GM21360 (cell line): ENCODE measurements at regions not wholly inside any gene's neighbourhood (a gene's known extent, or its start where the extent isn't known, plus 50 kb on each side); places are given as distances from the start of the nearest gene placed in this dataset.

Experiments used
- ATAC-seq: cut with Tn5 transposase; IDR thresholded peaks from one replicate; pipeline ENCODE4 v1.9.1; 2021; ENCODE audit warnings: mild to moderate bottlenecking, moderate library complexity; ENCODE audit not compliant: unreplicated experiment

DNA sequence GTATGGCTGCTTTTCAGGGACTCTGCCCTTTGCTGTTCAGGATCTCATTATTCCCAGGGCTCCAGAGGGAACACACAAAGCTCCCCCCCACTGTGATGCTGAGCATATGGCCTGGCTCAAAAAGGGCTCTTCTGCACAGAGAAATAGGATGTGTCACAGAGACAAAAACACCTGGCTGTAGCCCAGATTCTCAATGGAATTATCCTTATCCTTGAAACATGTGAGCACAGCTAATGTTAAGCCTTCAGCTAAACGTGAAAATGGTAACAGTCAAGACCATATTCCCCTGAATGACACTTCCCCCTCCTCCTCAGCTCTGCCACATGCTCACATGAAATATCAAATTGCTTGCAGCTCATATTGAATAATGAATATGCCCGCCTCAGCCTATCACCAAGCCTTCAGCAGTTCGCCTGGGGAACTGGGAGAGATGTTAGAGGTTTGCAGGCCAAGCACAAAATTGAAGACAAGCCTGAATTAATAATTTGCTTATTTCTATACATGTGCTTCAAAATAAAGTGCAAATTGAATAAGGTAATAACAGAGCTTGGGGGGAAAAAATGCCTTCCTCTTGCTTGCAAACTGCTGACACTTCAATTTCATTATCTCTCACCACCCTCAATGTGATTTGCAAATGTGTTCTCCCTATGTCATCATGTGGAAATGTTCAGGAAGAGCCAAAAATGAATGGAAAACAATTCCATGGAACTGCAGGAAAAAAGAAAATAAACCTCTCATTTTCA lies 181.0 kb upstream of the HNRNPA3 start:
- no peak for ATAC-seq

DNA sequence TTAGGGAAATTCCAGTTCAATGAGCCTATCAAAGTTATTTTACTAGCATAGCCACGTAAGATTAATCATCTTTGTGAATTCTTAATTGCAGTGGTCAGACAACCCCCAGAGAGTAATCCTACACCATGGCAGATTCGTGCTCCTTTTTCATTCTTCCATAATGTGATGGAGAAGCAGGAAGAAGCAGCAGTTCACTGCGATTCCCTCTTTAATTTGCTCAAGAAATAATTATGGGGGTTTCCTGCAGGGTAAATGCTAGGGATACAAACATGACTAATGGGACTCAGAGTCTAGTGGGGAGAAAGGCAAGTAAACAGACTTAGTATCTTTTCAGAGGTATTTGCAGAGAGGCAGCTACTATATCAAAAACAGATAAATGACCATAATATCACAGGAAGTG lies 175.8 kb upstream of the HNRNPA3 start:
- no peak for ATAC-seq

DNA sequence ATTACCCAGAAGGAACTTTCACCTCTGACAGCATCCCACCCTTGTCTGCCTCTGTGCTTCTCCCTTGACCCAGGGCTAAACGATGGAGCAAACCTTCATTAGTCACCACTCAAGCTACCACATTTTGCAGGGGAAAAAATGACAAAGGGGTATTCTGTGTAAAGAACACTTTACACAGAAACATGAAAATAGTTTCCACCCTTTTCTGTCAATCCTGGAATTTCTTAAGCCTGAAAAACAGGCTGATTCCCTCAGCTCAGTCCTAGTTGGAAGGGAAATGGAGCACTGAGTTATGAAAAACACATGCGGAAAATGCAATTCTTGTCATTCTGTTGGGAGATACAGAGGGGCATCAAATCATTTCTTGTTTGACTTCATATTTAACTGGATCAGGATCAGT lies 175.0 kb upstream of the HNRNPA3 start:
- ATAC-seq, result no peak

DNA sequence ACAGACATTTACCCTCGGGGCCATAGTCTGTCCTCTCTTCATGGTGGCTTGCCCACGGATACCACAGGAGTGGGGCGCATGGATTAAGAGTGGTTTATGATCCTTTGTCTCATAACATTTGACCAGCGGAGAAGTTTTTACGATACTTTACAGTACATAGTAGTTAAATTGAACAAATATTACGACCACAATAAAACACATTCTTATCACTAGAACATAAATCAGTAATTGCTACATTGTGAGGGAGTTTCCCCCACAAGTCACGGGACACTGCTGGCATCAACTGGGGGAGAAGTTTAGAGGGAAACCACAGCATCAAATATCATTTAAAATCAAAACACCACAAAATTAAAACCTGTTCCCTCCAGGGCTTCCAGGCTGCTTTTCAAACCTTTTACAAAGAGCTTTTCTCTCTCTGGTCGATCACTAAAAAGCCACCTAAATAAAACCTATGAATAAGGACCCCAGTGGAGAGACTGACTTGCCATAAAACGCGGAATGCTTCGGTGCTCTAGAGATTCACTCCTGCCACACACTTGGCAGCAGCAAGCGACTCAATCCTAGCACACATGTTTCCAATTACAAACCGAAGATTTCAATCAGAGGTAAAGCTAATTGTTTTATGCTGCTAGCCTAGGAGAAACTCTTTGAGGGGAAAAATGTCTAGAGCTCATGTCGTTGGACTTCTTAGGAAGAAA lies 173.7 kb upstream of the HNRNPA3 start:
- ATAC-seq, result no peak

GRCh38 chr2:177042311-177042710 lies 170.3 kb upstream of the HNRNPA3 start:
- ATAC-seq, result no peak

DNA sequence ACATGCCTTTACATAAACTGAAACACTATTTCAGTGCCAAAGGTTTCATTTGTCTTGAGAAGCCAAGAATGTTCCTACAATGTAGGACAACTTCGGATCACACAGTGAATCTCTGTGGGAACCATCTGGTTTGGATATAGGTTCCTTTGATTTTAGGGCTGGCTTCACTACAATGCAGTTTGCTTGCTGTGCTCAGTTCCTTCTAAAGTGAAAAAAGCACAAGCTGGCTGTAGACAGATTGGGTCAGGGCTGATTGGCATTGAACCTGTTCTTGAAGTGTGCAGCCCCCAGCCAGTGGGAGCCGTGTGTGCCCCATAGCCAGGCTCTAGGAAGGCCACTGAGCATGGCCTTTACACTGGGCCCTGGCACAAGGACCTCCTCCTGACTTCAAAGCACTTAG lies 167.9 kb upstream of the HNRNPA3 start:
- no peak for ATAC-seq

GRCh38 chr2:177048981-177049380 lies 163.6 kb upstream of the HNRNPA3 start:
- ATAC-seq, result no peak

DNA sequence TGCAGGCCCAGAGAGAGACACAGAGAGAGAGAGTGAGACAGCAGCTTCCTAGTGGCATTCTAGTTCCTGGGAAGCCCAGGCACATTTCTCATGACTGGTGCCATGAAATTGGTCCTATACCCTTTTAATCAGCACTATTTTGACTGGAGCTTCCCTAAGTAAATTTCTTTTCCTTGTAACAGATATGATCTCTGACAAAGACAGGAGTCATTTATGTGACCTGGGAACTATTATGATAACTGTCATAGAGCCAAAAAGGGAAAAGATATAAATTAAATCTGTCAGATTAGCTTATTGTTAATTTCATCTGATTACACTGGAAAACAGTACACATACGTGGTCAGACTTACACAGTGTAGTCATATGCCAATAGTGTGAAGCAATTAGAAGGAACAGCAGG lies 161.3 kb upstream of the HNRNPA3 start:
- no peak for ATAC-seq

- no peak for ATAC-seq
These were observed 160.1 kb upstream of the HNRNPA3 start for GRCh38 chr2:177052471-177052870.

DNA sequence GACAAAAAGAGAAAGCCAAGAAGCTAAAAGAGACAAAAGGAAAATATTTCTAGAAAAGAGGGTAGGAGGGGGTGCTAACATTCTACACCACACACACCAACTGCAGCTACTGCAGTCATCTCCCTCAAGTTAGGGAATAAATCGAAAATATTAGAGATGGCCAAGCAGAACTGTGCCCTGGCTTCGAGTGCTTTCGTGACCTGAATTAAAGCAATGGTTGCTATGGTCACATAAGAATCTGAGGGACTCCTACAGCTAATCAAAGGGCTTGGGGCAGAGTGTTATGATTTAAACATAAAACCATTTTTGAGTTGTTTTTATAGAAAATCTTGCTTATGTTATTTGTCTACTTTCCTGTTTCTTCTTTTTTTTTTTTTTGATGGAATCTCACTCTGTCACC lies 159.6 kb upstream of the HNRNPA3 start:
- ATAC-seq, result no peak

- no peak for ATAC-seq
These were observed 158.9 kb upstream of the HNRNPA3 start for GRCh38 chr2:177053716-177054115.

DNA sequence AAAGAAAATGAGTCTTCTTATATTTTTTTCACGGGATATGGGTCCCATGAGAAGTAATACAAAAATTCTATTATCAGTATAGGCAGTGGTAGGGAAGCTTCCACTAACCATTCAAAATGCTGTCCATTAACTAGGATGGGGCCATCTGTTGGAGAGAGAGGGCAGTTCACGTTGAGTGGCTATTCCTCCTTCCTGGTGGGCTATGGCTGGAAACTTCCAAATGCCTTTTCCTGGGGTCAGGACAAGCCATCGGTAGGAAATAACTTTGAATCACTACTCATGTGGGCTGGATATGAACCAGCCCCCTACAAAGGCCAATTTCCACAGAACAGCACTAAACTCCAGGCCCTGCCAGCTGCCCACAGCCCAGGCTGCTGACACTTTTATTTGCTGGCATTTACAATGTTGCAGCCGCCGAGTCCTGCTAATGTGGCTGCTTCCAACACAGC lies 156.1 kb upstream of the HNRNPA3 start:
- ATAC-seq, result no peak

DNA sequence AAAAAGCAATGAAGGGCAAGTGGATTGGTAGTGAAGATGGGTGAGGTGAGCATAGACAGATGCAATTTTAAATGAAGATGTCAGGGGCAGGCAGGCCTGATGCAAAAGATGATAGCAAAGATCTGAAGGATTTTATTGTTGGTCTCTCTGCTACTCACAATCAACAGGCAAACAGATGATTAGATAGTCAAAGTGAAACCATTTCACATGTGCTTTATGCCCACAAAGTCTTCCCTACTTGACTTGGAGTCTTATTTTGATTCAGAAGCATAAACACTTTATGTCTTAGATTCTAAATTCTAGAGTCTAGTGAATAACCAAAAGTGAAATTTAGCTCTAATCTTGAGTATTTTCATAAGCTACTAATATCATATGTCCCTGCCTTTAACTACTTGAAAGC lies 153.8 kb upstream of the HNRNPA3 start:
- peak; percentile 66 for ATAC-seq

- ATAC-seq, result no peak
These were observed 153.3 kb upstream of the HNRNPA3 start for GRCh38 chr2:177059293-177059692.

- no peak for ATAC-seq
These were observed 149.3 kb upstream of the HNRNPA3 start for GRCh38 chr2:177063331-177063730.

DNA sequence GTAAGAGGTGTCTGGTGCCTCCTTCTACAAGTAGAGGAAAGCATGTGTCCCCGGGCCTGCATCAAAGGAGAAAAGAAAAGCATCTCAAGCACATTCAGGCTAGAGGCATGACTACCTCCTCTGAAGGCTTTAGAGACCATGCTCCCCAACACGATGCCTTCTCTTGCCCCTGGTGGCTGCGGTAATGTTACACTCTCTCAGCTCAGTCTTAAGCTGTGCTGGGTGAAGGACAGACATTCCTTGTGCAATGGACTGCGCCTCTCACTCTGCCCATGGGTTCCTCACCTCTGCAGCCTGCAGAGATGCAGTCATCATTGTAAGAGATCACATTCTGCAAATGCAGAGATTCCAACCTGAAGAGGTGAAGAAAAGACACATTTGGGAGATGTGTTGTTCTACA lies 148.2 kb upstream of the HNRNPA3 start:
- no peak for ATAC-seq

- no peak for ATAC-seq
These were observed 143.6 kb upstream of the HNRNPA3 start for GRCh38 chr2:177068967-177069366.

DNA sequence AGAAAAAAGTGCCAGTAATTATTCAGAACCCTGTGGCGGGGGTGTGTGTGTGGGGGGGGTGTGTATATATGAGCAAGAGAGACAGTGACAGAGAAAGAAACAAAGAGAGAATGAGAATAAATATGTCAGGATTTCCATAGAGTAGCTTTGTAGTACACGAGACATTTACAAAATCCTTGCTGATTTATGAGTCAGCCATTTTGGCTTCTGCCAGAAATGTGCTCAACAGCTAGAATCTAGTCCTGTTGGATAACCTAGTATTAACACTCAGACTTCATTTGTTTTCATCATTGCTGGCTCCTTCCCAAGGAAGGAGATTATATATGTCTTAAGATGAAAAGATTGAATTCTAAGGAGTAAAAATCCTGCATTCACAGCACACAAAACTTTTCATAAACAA lies 140.5 kb upstream of the HNRNPA3 start:
- ATAC-seq, result no peak

GRCh38 chr2:177073611-177074010 lies 139.0 kb upstream of the HNRNPA3 start:
- ATAC-seq, result no peak

GRCh38 chr2:177074099-177074710 lies 138.4 kb upstream of the HNRNPA3 start:
- no peak for ATAC-seq

- ATAC-seq, result no peak
These were observed 137.3 kb upstream of the HNRNPA3 start for GRCh38 chr2:177075254-177075653.

DNA sequence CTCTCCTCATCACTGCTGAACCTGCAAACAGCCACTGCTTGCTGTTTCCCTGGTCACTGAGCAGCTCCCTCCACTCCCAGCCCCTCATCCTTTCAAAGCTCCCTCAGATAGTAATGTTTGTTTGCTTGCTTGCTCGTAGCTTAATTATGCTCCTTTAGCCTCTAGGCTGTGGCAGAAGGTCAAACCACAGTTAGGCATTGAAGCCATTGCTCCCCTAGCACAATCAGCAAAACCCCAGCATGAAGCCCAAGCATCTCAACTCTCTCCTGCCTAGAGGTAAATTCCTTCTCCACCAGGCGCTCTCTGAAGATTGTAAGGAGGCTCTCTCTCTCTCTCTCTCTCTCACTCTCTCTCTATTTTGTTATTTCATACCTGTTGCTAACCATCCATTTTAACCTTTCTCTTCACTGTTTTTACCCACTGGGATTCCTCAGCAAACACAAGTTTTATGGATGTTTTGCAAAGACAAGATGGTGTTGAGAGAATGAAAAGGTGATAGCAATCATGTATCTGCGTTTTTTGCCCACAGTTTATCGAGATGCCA lies 135.9 kb upstream of the HNRNPA3 start:
- ATAC-seq, result no peak
